IMR-90 (cell line): ENCODE measurements at regions not wholly inside any gene's neighbourhood (a gene's known extent, or its start where the extent isn't known, plus 50 kb on each side); places are given as distances from the start of the nearest gene placed in this dataset.

Experiments
- ATAC-seq: fragments of 200-7000 bp; cut with Tn5 transposase; 2 replicates; pipeline ENCODE4 v1.9.1; 2020; ENCODE audit warnings: low read depth, mild to moderate bottlenecking, moderate library complexity
- BruUV-seq: library from RNA; stranded (reverse); fragments of 400-500 nt; replicated peaks from 2 replicates; lab custom pipeline; 2021; lab: Mats Ljungman, UMichigan
- CTCF ChIA-PET: fragments of 300-600 bp; formaldehyde crosslinking; extraction: SDS; loops from one replicate; lab custom pipeline; 2021; ENCODE audit warnings: antibody characterized with exemption; lab: Yijun Ruan, JAX
- POLR2A ChIA-PET: fragments of 300-600 bp; sonication (Branson Sonifier 250); formaldehyde crosslinking; loops from one replicate; lab custom pipeline; 2022; ENCODE audit warnings: antibody characterized with exemption; ENCODE audit not compliant: unreplicated experiment; lab: Charles Lee
- DNase-seq: peaks from one replicate; pipeline ENCODE4 v3.0.0; 2013
- H2AFZ ChIP-seq: replicated peaks from 2 replicates; pipeline ENCODE3; 2013; ENCODE audit warnings: low read length, mild to moderate bottlenecking; ENCODE audit not compliant: poor library complexity
- H2AK5ac ChIP-seq: 2 replicates; pipeline ENCODE4 v1.6.1; 2013; ENCODE audit warnings: low read depth, low read length, inconsistent platforms
- H2AK9ac ChIP-seq: replicated peaks from 2 replicates; pipeline ENCODE3; 2013; ENCODE audit warnings: mild to moderate bottlenecking, low read depth, low read length, moderate library complexity; ENCODE audit not compliant: poor library complexity
- H2BK120ac ChIP-seq: 2 replicates; pipeline ENCODE4 v1.6.1; 2013; ENCODE audit warnings: low read depth, low read length, inconsistent platforms
- H2BK15ac ChIP-seq: 3 replicates; pipeline ENCODE4 v1.6.1; 2013; ENCODE audit warnings: low read depth, low read length, inconsistent platforms
- H2BK20ac ChIP-seq: 2 replicates; pipeline ENCODE4 v1.6.1; 2013; ENCODE audit warnings: low read depth, mild to moderate bottlenecking, inconsistent platforms, low read length, moderate library complexity
- H2BK5ac ChIP-seq: 2 replicates; pipeline ENCODE4 v1.6.1; 2013; ENCODE audit warnings: mild to moderate bottlenecking, low read depth, low read length, inconsistent platforms; ENCODE audit not compliant: poor library complexity, severe bottlenecking
- H3K14ac ChIP-seq: replicated peaks from 2 replicates; pipeline ENCODE4 v1.6.1; 2013; ENCODE audit warnings: low read depth, low read length, inconsistent platforms
- H3K18ac ChIP-seq: 2 replicates; pipeline ENCODE4 v1.6.1; 2013; ENCODE audit warnings: low read depth, low read length, control low read depth
- H3K23ac ChIP-seq: 2 replicates; pipeline ENCODE4 v1.6.1; 2013; ENCODE audit warnings: low read depth, low read length, inconsistent platforms
- H3K27ac ChIP-seq: 2 replicates; pipeline ENCODE4 v1.5.1; 2013; ENCODE audit warnings: mild to moderate bottlenecking, control low read depth, low read length; ENCODE audit not compliant: insufficient read depth
- H3K27me3 ChIP-seq: 2 replicates; pipeline ENCODE4 v1.6.1; 2013; ENCODE audit warnings: low read length; ENCODE audit not compliant: control insufficient read depth, insufficient read depth
- H3K36me3 ChIP-seq: 2 replicates; pipeline ENCODE4 v1.6.1; 2013; ENCODE audit warnings: low read length, mixed read lengths; ENCODE audit not compliant: control insufficient read depth, insufficient read depth
- H3K4ac ChIP-seq: 2 replicates; pipeline ENCODE4 v1.6.1; 2013; ENCODE audit warnings: low read depth, low read length, inconsistent platforms
- H3K4me1 ChIP-seq: 2 replicates; pipeline ENCODE4 v1.6.1; 2013; ENCODE audit warnings: low read length, mixed read lengths; ENCODE audit not compliant: control insufficient read depth, insufficient read depth
- H3K4me2 ChIP-seq: 2 replicates; pipeline ENCODE4 v1.6.1; 2013; ENCODE audit warnings: low read depth, mild to moderate bottlenecking, control low read depth, low read length, moderate library complexity
- H3K4me3 ChIP-seq: 2 replicates; pipeline ENCODE4 v1.5.1; 2013; ENCODE audit warnings: low read depth, mild to moderate bottlenecking, control low read depth, low read length, moderate library complexity; ENCODE audit not compliant: insufficient read depth
- H3K56ac ChIP-seq: 2 replicates; pipeline ENCODE4 v1.6.1; 2013; ENCODE audit warnings: low read length, inconsistent platforms; ENCODE audit not compliant: insufficient read depth; ENCODE audit errors: extremely low read depth
- H3K79me1 ChIP-seq, 2 experiments: 2 replicates each; pipeline ENCODE4 v1.6.1; 2013; ENCODE audit warnings: low read length in 2 of 2, inconsistent platforms in 1 of 2, low read depth in 1 of 2
- H3K9ac ChIP-seq: 2 replicates; pipeline ENCODE4 v1.6.1; 2013; ENCODE audit warnings: low read depth, low read length, control low read depth
- H3K9me1 ChIP-seq: 2 replicates; pipeline ENCODE4 v1.6.1; 2013; ENCODE audit warnings: low read length, inconsistent platforms; ENCODE audit not compliant: insufficient read depth
- H3K9me3 ChIP-seq: 2 replicates; pipeline ENCODE4 v1.6.1; 2013; ENCODE audit warnings: low read length; ENCODE audit not compliant: control insufficient read depth, insufficient read depth
- H4K20me1 ChIP-seq: 2 replicates; pipeline ENCODE4 v1.6.1; 2013; ENCODE audit warnings: low read length, inconsistent platforms; ENCODE audit not compliant: insufficient read depth
- H4K5ac ChIP-seq: 2 replicates; pipeline ENCODE4 v1.6.1; 2013; ENCODE audit warnings: mild to moderate bottlenecking, low read depth, low read length, control low read depth
- H4K8ac ChIP-seq, 2 experiments: 2 replicates each; pipeline ENCODE4 v1.6.1; 2013; ENCODE audit warnings: low read depth in 2 of 2, low read length in 2 of 2, control low read depth in 1 of 2, inconsistent platforms in 1 of 2
- H4K91ac ChIP-seq: 2 replicates; pipeline ENCODE4 v1.6.1; 2013; ENCODE audit warnings: low read depth, low read length, inconsistent platforms; ENCODE audit not compliant: insufficient read depth
- CHD1 ChIP-seq: IDR thresholded peaks from 2 replicates; pipeline ENCODE4 v1.6.1; 2012; ENCODE audit warnings: low read depth, low read length, improper control_type of control experiment
- CTCF ChIP-seq: conservative IDR thresholded peaks from 2 replicates; pipeline ENCODE4 v1.5.1; 2012; ENCODE audit warnings: mild to moderate bottlenecking, low read depth, low read length, improper control_type of control experiment
- ELK1 ChIP-seq: fragments of 150-350 bp; IDR thresholded peaks from 2 replicates; pipeline ENCODE4 v1.6.1; 2016; ENCODE audit warnings: low read depth, mild to moderate bottlenecking, low read length, moderate library complexity, borderline replicate concordance
- MAFK ChIP-seq: IDR thresholded peaks from 2 replicates; pipeline ENCODE4 v1.6.1; 2012; ENCODE audit warnings: low read depth, low read length, improper control_type of control experiment
- NFE2L2 ChIP-seq: fragments of 150-350 bp; IDR thresholded peaks from 2 replicates; pipeline ENCODE4 v1.6.1; 2016; ENCODE audit warnings: low read depth, mild to moderate bottlenecking, low read length
- POLR2A ChIP-seq: IDR thresholded peaks from 2 replicates; pipeline ENCODE4 v1.6.1; 2012; ENCODE audit warnings: mild to moderate bottlenecking, low read depth, low read length
- RAD21 ChIP-seq: IDR thresholded peaks from 2 replicates; pipeline ENCODE4 v1.6.1; 2012; ENCODE audit warnings: low read length, improper control_type of control experiment
- RCOR1 ChIP-seq: IDR thresholded peaks from 2 replicates; pipeline ENCODE4 v1.6.1; 2012; ENCODE audit warnings: mild to moderate bottlenecking, low read length, improper control_type of control experiment; ENCODE audit not compliant: insufficient replicate concordance
- WGBS, 2 experiments: methylation state at CpG; one replicate each; pipeline versions ENCODE4 v1.1.5 to v1.1.7; 2013; ENCODE audit warnings: missing lambda C conversion rate in 2 of 2; ENCODE audit not compliant: insufficient read length in 1 of 2; ENCODE audit errors: extremely low coverage in 2 of 2; 5-methylcytosine and 5-hydroxymethylcytosine counted together
- dilution Hi-C: fragments of 300-500 bp; cut with HindIII; formaldehyde crosslinking; loops from one replicate; pipeline ENCODE4 v1.14.3; 2018; ENCODE audit warnings: low sequenced_read_pairs; ENCODE audit not compliant: unreplicated experiment
- in situ Hi-C: fragments of 300-500 bp; cut with MboI; formaldehyde crosslinking; loops from 3 replicates; pipeline ENCODE4 v1.14.3; 2019; ENCODE audit warnings: low sequenced_read_pairs, inconsistent platforms, mixed read lengths
- intact Hi-C: fragments of 100-400 bp; cut with micrococcal nuclease; formaldehyde crosslinking; loops from 2 replicates; pipeline ENCODE4 v1.10.0; 2022

- no peak overlapping the region for H2AK5ac ChIP-seq
- H3K4me2 ChIP-seq, result no peak overlapping the region
- no peak overlapping the region for H3K4ac ChIP-seq
- H3K23ac ChIP-seq, result no peak overlapping the region
- H3K9me3 ChIP-seq, result peaks cover 26% of the 10 kb centered on the region
- CTCF ChIA-PET, result no interaction called here
- POLR2A ChIA-PET, result no interaction called here
- BruUV-seq, result no TSS peak
- no peak overlapping the region for H2AFZ ChIP-seq
- no peak overlapping the region for H4K8ac ChIP-seq
- no peak overlapping the region for H4K91ac ChIP-seq
- H2AK9ac ChIP-seq, result no peak overlapping the region
- H3K56ac ChIP-seq, result no peak overlapping the region
- H3K4me3 ChIP-seq, result no peak overlapping the region
- WGBS, 2 experiments, result no CpG with 5 or more reads among the region's 4 CpGs
- dilution Hi-C loops (no loop called here), in situ Hi-C loops (no loop called here), intact Hi-C loops (no loop called here)
- H3K9me1 ChIP-seq, result no peaks in the 10 kb centered on the region
- TF ChIP-seq RAD21 (no peak), POLR2A (no peak), ELK1 (no peak), RCOR1 (no peak), MAFK (no peak), CTCF (no peak), CHD1 (no peak), NFE2L2 (no peak)
- no peak for ATAC-seq
- H2BK5ac ChIP-seq, result no peak overlapping the region
- H3K9ac ChIP-seq, result no peak overlapping the region
- no peaks in the 10 kb centered on the region for H3K79me1 ChIP-seq
- no peak overlapping the region for H3K14ac ChIP-seq
- no peak overlapping the region for H4K5ac ChIP-seq
- H3K4me1 ChIP-seq, result no peaks in the 10 kb centered on the region
- no peaks in the 10 kb centered on the region for H3K36me3 ChIP-seq
- no peaks in the 10 kb centered on the region for H4K20me1 ChIP-seq
- no peak overlapping the region for H3K18ac ChIP-seq
- no peak overlapping the region for H3K27ac ChIP-seq
- no peak overlapping the region for H2BK120ac ChIP-seq
- no peak overlapping the region for H2BK20ac ChIP-seq
- no peak overlapping the region for H2BK15ac ChIP-seq
- DNase-seq, result no peak
- no peaks in the 10 kb centered on the region for H3K27me3 ChIP-seq
Measured at GRCh38 chr10:120375666-120376065, 81.4 kb upstream of the PLPP4 start.
